OCI-LY1 (cell line): ENCODE measurements at regions not wholly inside any gene's neighbourhood (a gene's known extent, or its start where the extent isn't known, plus 50 kb on each side); places are given as distances from the start of the nearest gene placed in this dataset.

Experiments used
- H2AFZ ChIP-seq: fragments of 200-600 bp; sonication (generic), shearing (Covaris generic); 2 replicates; pipeline ENCODE4 v1.6.0; 2014; ENCODE audit warnings: antibody characterized with exemption, mild to moderate bottlenecking, low read length
- H3F3A ChIP-seq: fragments of 200-600 bp; sonication (generic), shearing (Covaris generic); 2 replicates; pipeline ENCODE4 v1.6.0; 2014; ENCODE audit warnings: mild to moderate bottlenecking, antibody characterized with exemption, low read length, moderate library complexity; ENCODE audit not compliant: insufficient read depth
- H3K27ac ChIP-seq: fragments of 200-600 bp; sonication (generic); 2 replicates; pipeline ENCODE4 v1.5.1; 2014; ENCODE audit warnings: low read length, mixed run types, mild to moderate bottlenecking, low read depth; ENCODE audit not compliant: poor library complexity, severe bottlenecking
- H3K27me3 ChIP-seq: fragments of 200-600 bp; sonication (generic); 2 replicates; pipeline ENCODE4 v1.6.0; 2014; ENCODE audit warnings: antibody characterized with exemption, mild to moderate bottlenecking, low read length, moderate library complexity; ENCODE audit not compliant: insufficient read depth
- H3K36me3 ChIP-seq: fragments of 200-600 bp; sonication (generic); 2 replicates; pipeline ENCODE4 v1.6.1; 2014; ENCODE audit warnings: mild to moderate bottlenecking, antibody characterized with exemption, low read length, moderate library complexity, mixed read lengths; ENCODE audit not compliant: insufficient read depth
- H3K4me1 ChIP-seq: fragments of 200-600 bp; sonication (generic); 2 replicates; pipeline ENCODE4 v1.5.1; 2014; ENCODE audit warnings: mild to moderate bottlenecking, low read length, moderate library complexity; ENCODE audit not compliant: insufficient read depth, severe bottlenecking
- H3K4me2 ChIP-seq: fragments of 200-600 bp; sonication (generic), shearing (Covaris generic); 2 replicates; pipeline ENCODE4 v1.6.1; 2014; ENCODE audit warnings: low read length
- H3K4me3 ChIP-seq: fragments of 200-600 bp; sonication (generic); 2 replicates; pipeline ENCODE4 v1.5.1; 2014; ENCODE audit warnings: low read length, low read depth, mild to moderate bottlenecking, mixed read lengths; ENCODE audit not compliant: poor library complexity, severe bottlenecking
- H3K79me2 ChIP-seq: fragments of 200-600 bp; shearing (Covaris generic); 2 replicates; pipeline ENCODE4 v1.6.1; 2016; ENCODE audit warnings: mixed run types, low read length, mixed read lengths; ENCODE audit not compliant: insufficient read depth
- H3K9ac ChIP-seq: fragments of 200-600 bp; sonication (generic), shearing (Covaris generic); 2 replicates; pipeline ENCODE4 v1.6.1; 2014; ENCODE audit warnings: mild to moderate bottlenecking, low read length, mixed read lengths
- H3K9me2 ChIP-seq: fragments of 200-600 bp; sonication (generic), shearing (Covaris generic); 2 replicates; pipeline ENCODE4 v1.6.1; 2014; ENCODE audit warnings: low read depth, mild to moderate bottlenecking, low read length, mixed read lengths
- H3K9me3 ChIP-seq: fragments of 200-600 bp; shearing (Covaris generic); 2 replicates; pipeline ENCODE4 v1.6.1; 2014; ENCODE audit warnings: low read length, mixed read lengths
- H4K20me1 ChIP-seq: fragments of 200-600 bp; sonication (generic), shearing (Covaris generic); 2 replicates; pipeline ENCODE4 v1.6.0; 2016; ENCODE audit warnings: mild to moderate bottlenecking, low read length; ENCODE audit not compliant: insufficient read depth
- CTCF ChIP-seq: fragments of 200-600 bp; sonication (generic), shearing (Covaris generic); IDR thresholded peaks from 2 replicates; pipeline ENCODE4 v1.5.1; 2017; ENCODE audit warnings: mild to moderate bottlenecking, antibody characterized with exemption, low read length, moderate library complexity, mixed read lengths
- EZH2 ChIP-seq: fragments of 200-600 bp; sonication (generic), shearing (Covaris generic); IDR thresholded peaks from 2 replicates; pipeline ENCODE4 v1.8.0; 2017; ENCODE audit warnings: borderline replicate concordance, mixed run types, mild to moderate bottlenecking, antibody characterized with exemption, low read length, moderate library complexity, mixed read lengths

- Histone ChIP-seq H3K27ac (no peak overlapping the region), H3K36me3 (no peaks in the 10 kb centered on the region), H3K4me3 (no peak overlapping the region), H4K20me1 (no peaks in the 10 kb centered on the region), H3K27me3 (no peaks in the 10 kb centered on the region), H3K9ac (no peak overlapping the region), H3K9me3 (no peaks in the 10 kb centered on the region), H3K9me2 (no peaks in the 10 kb centered on the region), H3K4me1 (no peaks in the 10 kb centered on the region), H2AFZ (no peak overlapping the region), H3F3A (no peaks in the 10 kb centered on the region), H3K79me2 (no peaks in the 10 kb centered on the region), H3K4me2 (no peak overlapping the region)
- no peak for TF ChIP-seq EZH2
- no peak for TF ChIP-seq CTCF
Observed at GRCh38 chr22:48362721-48363404, 1464.8 kb downstream of the BRD1 start.

DNA sequence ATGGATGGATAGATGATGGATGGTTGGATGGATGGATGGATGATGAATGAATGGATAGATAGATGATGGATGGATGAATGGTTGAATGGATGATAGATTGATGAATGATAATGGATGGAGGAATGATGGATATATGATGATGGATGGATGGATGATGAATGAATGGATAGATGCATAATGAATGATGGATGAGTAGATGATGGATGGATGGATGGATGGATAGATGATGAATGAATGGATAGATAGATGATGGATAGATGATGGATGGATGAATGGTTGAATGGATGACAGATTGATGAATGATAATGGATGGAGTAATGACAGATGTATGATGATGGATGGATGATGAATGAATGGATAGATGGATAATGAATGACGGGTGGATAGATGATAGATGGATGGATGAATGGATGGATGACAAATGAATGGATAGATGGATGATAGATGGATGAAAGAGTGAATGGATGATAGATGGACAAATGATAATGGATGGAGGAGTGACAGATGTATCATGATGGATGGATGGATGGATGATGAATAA, 1466.5 kb downstream of the BRD1 start:
- no peaks in the 10 kb centered on the region for H3K27me3 ChIP-seq
- no peaks in the 10 kb centered on the region for H4K20me1 ChIP-seq
- TF ChIP-seq EZH2 (no peak), CTCF (no peak)

DNA sequence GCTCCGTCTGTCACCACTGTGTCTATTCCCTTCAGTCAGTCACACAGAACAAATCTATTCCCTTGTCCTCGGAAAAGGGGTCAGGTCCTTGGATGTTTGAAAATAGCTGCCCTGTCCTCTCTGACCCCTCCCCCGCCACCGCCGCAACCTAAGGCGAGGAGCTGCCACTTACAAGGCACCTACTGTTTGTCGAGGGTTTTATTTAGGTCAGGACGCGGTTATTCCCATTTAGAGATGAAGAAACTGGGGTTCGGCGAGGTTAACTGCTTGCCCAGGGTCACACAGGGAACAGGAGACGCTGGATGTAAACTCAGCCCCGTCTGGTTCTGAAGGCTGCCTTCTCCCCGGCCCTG, 1468.1 kb downstream of the BRD1 start:
- H3K4me1 ChIP-seq, result no peaks in the 10 kb centered on the region
- no peak overlapping the region for H3K9ac ChIP-seq
- H3K4me3 ChIP-seq, result no peak overlapping the region
- no peaks in the 10 kb centered on the region for H3K9me3 ChIP-seq
- no peaks in the 10 kb centered on the region for H3F3A ChIP-seq
- H3K27ac ChIP-seq, result no peak overlapping the region
- no peaks in the 10 kb centered on the region for H3K27me3 ChIP-seq
- H3K36me3 ChIP-seq, result no peaks in the 10 kb centered on the region
- H3K9me2 ChIP-seq, result no peaks in the 10 kb centered on the region
- H3K79me2 ChIP-seq, result no peaks in the 10 kb centered on the region
- no peak overlapping the region for H2AFZ ChIP-seq
- no peaks in the 10 kb centered on the region for H4K20me1 ChIP-seq
- no peak for TF ChIP-seq CTCF
- TF ChIP-seq EZH2, result no peak
- no peak overlapping the region for H3K4me2 ChIP-seq

More for the DNA sequence above, 1466.5 kb downstream of the BRD1 start:
- Histone ChIP-seq H3K27ac (no peak overlapping the region), H3K4me1 (no peaks in the 10 kb centered on the region), H3K9me2 (no peaks in the 10 kb centered on the region), H3K9ac (no peak overlapping the region), H2AFZ (no peak overlapping the region), H3K79me2 (no peaks in the 10 kb centered on the region), H3K36me3 (no peaks in the 10 kb centered on the region), H3K4me2 (no peak overlapping the region), H3K4me3 (no peak overlapping the region), H3F3A (no peaks in the 10 kb centered on the region), H3K9me3 (no peaks in the 10 kb centered on the region)
